GM12873 (cell line): ENCODE measurements at regions not wholly inside any gene's neighbourhood (a gene's known extent, or its start where the extent isn't known, plus 50 kb on each side); places are given as distances from the start of the nearest gene placed in this dataset.

Experiments used
- TF ChIP-seq, protein P1 (sequence below): IDR thresholded peaks from 2 replicates; pipeline ENCODE4 v1.5.1; 2012; ENCODE audit warnings: low read depth, mild to moderate bottlenecking, moderate library complexity, low read length, control low read depth; ENCODE audit not compliant: insufficient read depth; ENCODE audit errors: missing control alignments

DNA sequence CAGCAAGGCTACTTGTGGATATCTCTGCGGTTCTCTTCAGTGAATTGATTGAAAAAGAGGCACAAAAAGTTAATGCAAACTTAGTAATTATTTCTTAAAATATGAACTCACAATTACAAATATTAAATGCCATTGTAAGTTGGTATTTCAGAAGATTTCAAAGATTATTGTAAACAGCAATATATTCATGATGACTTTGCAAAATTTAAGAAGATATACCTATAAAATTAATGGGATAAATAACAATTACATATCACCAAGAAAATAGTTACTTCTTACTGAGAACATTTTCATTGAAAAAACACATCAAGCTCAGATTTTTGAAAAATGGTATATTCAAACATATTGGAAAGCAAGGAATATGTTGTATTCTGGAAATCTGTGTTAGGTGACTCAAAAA is 482.0 kb upstream of the LRRTM1 start:
- TF ChIP-seq, protein P1, sequence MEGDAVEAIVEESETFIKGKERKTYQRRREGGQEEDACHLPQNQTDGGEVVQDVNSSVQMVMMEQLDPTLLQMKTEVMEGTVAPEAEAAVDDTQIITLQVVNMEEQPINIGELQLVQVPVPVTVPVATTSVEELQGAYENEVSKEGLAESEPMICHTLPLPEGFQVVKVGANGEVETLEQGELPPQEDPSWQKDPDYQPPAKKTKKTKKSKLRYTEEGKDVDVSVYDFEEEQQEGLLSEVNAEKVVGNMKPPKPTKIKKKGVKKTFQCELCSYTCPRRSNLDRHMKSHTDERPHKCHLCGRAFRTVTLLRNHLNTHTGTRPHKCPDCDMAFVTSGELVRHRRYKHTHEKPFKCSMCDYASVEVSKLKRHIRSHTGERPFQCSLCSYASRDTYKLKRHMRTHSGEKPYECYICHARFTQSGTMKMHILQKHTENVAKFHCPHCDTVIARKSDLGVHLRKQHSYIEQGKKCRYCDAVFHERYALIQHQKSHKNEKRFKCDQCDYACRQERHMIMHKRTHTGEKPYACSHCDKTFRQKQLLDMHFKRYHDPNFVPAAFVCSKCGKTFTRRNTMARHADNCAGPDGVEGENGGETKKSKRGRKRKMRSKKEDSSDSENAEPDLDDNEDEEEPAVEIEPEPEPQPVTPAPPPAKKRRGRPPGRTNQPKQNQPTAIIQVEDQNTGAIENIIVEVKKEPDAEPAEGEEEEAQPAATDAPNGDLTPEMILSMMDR: no peak

DNA sequence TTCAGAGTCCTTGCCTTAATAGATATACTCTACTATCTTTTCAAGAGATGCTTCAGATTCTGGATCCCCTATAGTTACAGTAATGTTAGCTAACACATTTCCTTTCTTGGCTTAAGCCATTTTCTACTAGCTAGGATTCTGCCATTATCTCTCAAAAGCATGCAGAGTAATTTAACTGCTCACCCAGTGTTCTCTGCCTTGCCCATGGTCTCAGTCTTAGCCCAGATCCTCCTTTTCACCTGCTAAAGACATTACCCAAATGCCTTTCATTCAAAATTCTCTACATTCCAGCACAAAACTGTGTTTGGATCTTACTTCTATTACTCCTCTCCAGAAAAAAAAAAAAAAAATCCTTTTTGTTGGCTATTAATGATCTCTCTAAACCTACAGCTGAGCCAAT is 474.2 kb upstream of the LRRTM1 start:
- TF ChIP-seq, protein P1: no peak

DNA sequence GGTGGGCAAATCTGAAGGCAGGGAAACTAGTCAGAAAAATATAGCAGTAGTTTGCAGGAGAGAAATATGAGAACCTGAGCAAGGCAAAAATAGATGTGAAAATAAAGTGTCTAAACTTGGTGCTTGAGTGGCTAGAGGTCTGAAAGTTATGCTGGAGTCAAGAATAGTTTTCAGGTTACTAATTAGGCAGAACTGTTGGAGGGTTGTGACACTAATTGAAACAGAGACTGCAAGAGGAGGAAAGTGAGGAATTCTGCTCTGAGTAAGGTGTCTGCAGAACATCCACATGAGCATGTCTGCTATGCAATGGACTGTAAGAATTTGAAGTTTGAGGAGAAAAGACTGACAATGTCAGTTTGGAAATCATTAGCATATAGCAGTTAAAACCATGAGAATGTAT is 444.0 kb upstream of the LRRTM1 start:
- TF ChIP-seq, protein P1: no peak

DNA sequence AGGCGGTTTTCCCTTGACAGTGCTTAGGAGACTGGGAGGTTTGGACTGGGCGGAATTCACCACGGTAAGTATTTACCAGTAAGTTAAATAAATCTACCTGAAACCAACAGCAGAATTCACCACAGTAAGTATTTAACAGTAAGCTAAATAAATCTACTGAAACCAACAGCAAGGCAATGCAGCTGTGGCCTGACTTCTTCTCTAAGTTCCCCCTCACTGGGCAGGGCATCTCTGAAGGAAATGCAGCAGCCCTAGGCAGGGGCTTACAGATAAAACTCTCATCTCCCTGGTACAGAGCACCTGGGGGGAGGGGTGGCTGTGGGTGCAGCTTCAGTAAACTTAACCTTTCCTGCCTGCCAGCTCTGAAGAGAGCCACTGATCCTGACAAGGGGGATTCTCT is 432.5 kb upstream of the LRRTM1 start:
- TF ChIP-seq, protein P1: no peak

DNA sequence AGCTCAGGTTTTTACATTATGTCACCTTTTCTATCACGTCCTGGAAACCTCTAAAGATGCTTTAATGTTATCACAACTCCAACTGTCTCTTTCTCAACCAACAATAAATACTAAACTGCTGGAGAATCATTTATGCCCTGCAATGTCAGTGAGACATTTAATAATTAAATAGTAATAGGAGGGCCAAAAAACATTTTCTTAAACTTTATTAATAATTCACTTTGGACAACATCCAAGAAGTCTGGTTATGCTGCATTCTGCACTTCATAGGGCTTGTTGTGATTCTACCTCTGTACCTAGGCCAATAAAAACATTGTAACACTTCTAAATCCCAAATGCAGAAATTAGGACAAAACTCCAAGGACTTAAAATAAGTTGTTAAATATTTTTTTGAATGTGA is 420.4 kb upstream of the LRRTM1 start:
- TF ChIP-seq, protein P1: no peak

DNA sequence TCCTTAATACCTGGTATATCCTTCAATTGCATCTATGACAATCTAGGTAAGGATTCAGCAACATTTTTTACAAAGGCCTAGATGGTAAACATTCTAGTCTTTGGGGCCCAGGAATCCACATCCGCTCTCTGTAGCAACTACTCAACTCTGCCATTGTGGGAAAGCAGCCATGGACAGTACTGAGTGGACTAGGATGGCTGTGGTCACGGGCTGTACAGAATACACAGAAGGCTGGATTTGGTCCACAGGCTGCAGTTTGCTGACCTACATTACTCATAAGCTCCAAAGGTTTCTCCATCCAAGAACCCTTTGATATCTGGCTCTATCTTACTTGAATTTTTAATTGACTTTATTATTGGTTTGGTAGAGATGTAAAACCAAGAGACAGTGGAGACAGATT is 418.3 kb upstream of the LRRTM1 start:
- TF ChIP-seq, protein P1: no peak

DNA sequence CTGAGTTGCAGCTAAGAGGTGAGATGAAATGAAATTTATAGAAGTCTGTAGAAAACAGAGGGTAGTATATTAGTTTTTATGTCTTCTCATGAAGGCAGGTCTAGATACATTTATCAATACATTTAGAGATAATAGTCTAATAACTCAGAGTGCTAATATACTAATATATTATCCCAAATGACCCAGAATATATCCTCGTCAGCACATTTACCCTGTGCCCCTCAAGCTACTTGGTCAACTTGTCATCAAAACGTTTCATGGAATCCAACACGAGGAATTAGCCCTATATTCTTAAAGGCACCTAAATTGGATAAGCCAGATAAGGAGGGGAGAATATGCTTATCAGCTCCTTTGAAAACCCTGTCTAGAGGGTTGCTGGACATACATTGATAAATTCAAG is 415.1 kb upstream of the LRRTM1 start:
- TF ChIP-seq, protein P1: no peak

DNA sequence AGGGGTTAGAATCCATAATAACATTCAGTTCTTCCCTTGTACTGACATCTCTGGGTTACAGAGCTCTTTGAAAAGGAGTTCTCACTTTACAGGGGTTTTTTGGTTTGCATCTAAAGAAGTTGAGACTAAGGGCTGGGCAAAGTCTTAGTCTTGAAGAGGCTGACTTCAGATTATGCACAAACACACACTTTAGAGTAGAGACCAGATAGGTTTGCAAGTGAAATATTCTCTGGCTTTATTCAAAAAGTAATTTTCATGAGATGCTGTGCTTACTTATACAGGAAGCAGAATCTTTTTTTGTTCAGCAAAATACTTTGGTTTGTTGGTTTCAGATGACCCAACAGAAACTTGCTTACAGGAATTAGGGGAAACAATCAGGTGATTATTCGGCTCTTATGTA is 410.9 kb upstream of the LRRTM1 start:
- TF ChIP-seq, protein P1: no peak
